ENCODE measurements at regions not wholly inside any gene's neighbourhood (a gene's known extent, or its start where the extent isn't known, plus 50 kb on each side); places are given as distances from the start of the nearest gene placed in this dataset.

- no peak for DNase-seq
Observed at GRCh38 chr2:177084607-177085006, 128.0 kb upstream of the HNRNPA3 start.

GRCh38 chr2:177088529-177088928 is 124.1 kb upstream of the HNRNPA3 start:
- DNase-seq, result no peak

GRCh38 chr2:177090967-177091366 is 121.6 kb upstream of the HNRNPA3 start:
- DNase-seq, result no peak

GRCh38 chr2:177093371-177093770 is 119.2 kb upstream of the HNRNPA3 start:
- no peak for DNase-seq

- no peak for DNase-seq
Observed at GRCh38 chr2:177098001-177098613, 114.5 kb upstream of the HNRNPA3 start.

GRCh38 chr2:177101930-177102329 is 110.7 kb upstream of the HNRNPA3 start:
- DNase-seq, result no peak

GRCh38 chr2:177106212-177106611 is 106.4 kb upstream of the HNRNPA3 start:
- DNase-seq, result no peak

GRCh38 chr2:177108890-177109289 is 103.7 kb upstream of the HNRNPA3 start:
- no peak for DNase-seq

- no peak for DNase-seq
Observed at GRCh38 chr2:177114712-177115111, 97.9 kb upstream of the HNRNPA3 start.

GRCh38 chr2:177117755-177118154 is 94.8 kb upstream of the HNRNPA3 start:
- DNase-seq, result no peak

- DNase-seq, result no peak
Observed at GRCh38 chr2:177118636-177119035, 94.0 kb upstream of the HNRNPA3 start.

- no peak for DNase-seq
Observed at GRCh38 chr2:177119099-177119498, 93.5 kb upstream of the HNRNPA3 start.

GRCh38 chr2:177123048-177123447 is 89.5 kb upstream of the HNRNPA3 start:
- no peak for DNase-seq

GRCh38 chr2:177124371-177124770 is 88.2 kb upstream of the HNRNPA3 start:
- DNase-seq, result no peak

- no peak for DNase-seq
Observed at GRCh38 chr2:177127821-177128220, 84.8 kb upstream of the HNRNPA3 start.

GRCh38 chr2:177129610-177130009 is 83.0 kb upstream of the HNRNPA3 start:
- DNase-seq, result no peak

- no peak for DNase-seq
Observed at GRCh38 chr2:177131858-177132257, 80.7 kb upstream of the HNRNPA3 start.

GRCh38 chr2:177138823-177139222 is 73.8 kb upstream of the HNRNPA3 start:
- no peak for DNase-seq

- no peak for DNase-seq
Observed at GRCh38 chr2:177141866-177142265, 70.7 kb upstream of the HNRNPA3 start.

- no peak for DNase-seq
Observed at GRCh38 chr2:177143444-177143843, 69.2 kb upstream of the HNRNPA3 start.

- peak; percentile 77 for DNase-seq
Observed at GRCh38 chr2:177147093-177147694, 65.4 kb upstream of the HNRNPA3 start.

GRCh38 chr2:177147834-177148445 is 64.7 kb upstream of the HNRNPA3 start:
- no peak for DNase-seq

- DNase-seq, result peak; percentile 92
Observed at GRCh38 chr2:177148477-177149154, 64.0 kb upstream of the HNRNPA3 start.

- no peak for DNase-seq
Observed at GRCh38 chr2:177149155-177149503, 63.5 kb upstream of the HNRNPA3 start.

Measured in DMS79 treated with DMSO at 0.1 percent for 48 hours (cell line).